ENCODE measurements at regions not wholly inside any gene's neighbourhood (a gene's known extent, or its start where the extent isn't known, plus 50 kb on each side); places are given as distances from the start of the nearest gene placed in this dataset.

DNA sequence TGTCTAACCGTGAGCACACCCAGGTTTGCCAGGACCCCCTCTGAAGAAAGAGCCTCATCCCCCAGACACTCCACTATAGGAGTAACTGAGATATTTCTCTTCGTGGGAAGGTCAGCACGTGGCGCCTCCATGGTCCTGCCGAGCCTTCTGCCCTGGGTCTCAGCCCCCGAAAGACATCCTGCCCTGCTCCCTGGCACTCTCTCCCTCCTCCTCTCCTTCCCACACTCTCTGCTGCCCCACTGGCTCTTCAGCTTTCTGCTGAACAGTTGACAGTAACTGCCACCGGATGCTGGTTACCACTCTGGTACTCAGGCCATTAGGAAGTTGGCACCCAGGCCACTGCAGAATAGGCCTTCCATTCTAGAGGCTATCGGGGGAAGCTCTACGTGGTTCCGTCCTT, 185.2 kb downstream of the UACA start:
- Histone ChIP-seq H3K4me2 (ENCODE audit: low read length) (no peak overlapping the region), H3K27ac (ENCODE audit: low read depth, low read length) (no peak overlapping the region), H3K27me3 (ENCODE audit: control insufficient read depth, low read length) (peaks cover 2% of the 10 kb centered on the region; the same call in 1 of the 2 replicates), H3K36me3 (ENCODE audit: control insufficient read depth, low read length) (no peaks in the 10 kb centered on the region), H3K79me2 (ENCODE audit: control insufficient read depth, low read length) (no peaks in the 10 kb centered on the region), H3K4me3 (ENCODE audit: low read length) (no peak overlapping the region), H3K4me1 (ENCODE audit: control insufficient read depth, low read length) (no peaks in the 10 kb centered on the region), H3K9me2 (replicated peaks; ENCODE audit: control insufficient read depth, low read length) (no peaks in the 10 kb centered on the region), H4K20me1 (ENCODE audit: control insufficient read depth, insufficient read depth, low read depth, low read length) (no peaks in the 10 kb centered on the region), H3K9me3 (ENCODE audit: control insufficient read depth, insufficient read depth, low read length) (no peaks in the 10 kb centered on the region), H3F3A (ENCODE audit: control insufficient read depth, insufficient read depth) (no peaks in the 10 kb centered on the region)
- TF ChIP-seq EZH2phosphoT487 (IDR thresholded peaks at IDR 0.05; ENCODE audit: borderline replicate concordance, low read length) = no peak
- TF ChIP-seq, protein P1, sequence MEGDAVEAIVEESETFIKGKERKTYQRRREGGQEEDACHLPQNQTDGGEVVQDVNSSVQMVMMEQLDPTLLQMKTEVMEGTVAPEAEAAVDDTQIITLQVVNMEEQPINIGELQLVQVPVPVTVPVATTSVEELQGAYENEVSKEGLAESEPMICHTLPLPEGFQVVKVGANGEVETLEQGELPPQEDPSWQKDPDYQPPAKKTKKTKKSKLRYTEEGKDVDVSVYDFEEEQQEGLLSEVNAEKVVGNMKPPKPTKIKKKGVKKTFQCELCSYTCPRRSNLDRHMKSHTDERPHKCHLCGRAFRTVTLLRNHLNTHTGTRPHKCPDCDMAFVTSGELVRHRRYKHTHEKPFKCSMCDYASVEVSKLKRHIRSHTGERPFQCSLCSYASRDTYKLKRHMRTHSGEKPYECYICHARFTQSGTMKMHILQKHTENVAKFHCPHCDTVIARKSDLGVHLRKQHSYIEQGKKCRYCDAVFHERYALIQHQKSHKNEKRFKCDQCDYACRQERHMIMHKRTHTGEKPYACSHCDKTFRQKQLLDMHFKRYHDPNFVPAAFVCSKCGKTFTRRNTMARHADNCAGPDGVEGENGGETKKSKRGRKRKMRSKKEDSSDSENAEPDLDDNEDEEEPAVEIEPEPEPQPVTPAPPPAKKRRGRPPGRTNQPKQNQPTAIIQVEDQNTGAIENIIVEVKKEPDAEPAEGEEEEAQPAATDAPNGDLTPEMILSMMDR (IDR thresholded peaks at IDR 0.05; ENCODE audit: low read depth, low read length, poor library complexity, severe bottlenecking) = no peak

DNA sequence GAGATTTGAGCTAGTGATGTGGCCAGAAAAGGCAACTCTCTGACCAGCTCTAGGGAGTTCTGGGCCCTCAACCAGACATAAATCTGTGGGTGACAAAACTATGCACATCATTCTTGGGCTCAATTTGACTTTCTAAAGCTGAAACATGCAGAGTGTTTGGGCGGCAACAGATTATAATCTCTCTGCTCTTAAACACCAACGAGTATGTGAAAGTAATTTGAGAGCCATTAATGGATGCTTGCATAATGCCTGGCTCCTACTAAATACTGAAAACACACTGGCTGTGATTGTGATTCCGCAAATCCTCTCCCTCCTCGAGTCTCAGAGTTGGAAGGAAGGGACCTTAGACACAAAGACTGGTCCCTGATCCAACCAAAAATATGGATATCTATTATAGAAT, 186.7 kb downstream of the UACA start:
- H3K9me3 ChIP-seq (ENCODE audit: control insufficient read depth, insufficient read depth, low read length) = no peaks in the 10 kb centered on the region
- H3K4me1 ChIP-seq (ENCODE audit: control insufficient read depth, low read length) = no peaks in the 10 kb centered on the region
- no peaks in the 10 kb centered on the region for H3K79me2 ChIP-seq (ENCODE audit: control insufficient read depth, low read length)
- H3K27ac ChIP-seq (ENCODE audit: low read depth, low read length) = no peak overlapping the region
- no peak for TF ChIP-seq EZH2phosphoT487 (IDR thresholded peaks at IDR 0.05; ENCODE audit: borderline replicate concordance, low read length)
- TF ChIP-seq, protein P1 (IDR thresholded peaks at IDR 0.05; ENCODE audit: low read depth, low read length, poor library complexity, severe bottlenecking) = no peak
- H3F3A ChIP-seq (ENCODE audit: control insufficient read depth, insufficient read depth) = no peaks in the 10 kb centered on the region
- no peak overlapping the region for H3K4me2 ChIP-seq (ENCODE audit: low read length)
- 0 out of 2 replicates have a peak, but pooled peaks cover 2% of the 10 kb centered on the region for H3K27me3 ChIP-seq (ENCODE audit: control insufficient read depth, low read length)
- no peak overlapping the region for H3K4me3 ChIP-seq (ENCODE audit: low read length)
- no peaks in the 10 kb centered on the region for H3K36me3 ChIP-seq (ENCODE audit: control insufficient read depth, low read length)
- no peaks in the 10 kb centered on the region for H3K9me2 ChIP-seq (replicated peaks; ENCODE audit: control insufficient read depth, low read length)
- H4K20me1 ChIP-seq (ENCODE audit: control insufficient read depth, insufficient read depth, low read depth, low read length) = no peaks in the 10 kb centered on the region

DNA sequence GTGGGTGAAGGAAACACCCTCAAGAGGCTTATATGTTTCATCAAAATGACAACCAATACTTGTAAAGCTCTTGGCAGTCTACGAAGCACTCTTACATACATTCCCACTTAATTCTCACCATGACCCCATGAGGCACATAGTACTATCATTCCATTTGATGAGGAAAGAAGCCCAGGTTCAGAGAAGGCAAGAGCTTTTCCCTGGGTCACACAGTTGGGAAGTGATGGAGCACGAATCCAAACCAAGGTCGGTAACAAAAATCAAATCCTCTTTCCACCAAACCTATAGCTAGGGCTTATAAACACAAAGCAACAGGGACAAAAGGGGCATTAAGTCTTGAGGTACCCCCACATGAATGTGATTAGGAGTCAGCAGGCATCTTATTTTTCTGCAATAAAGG, 187.1 kb downstream of the UACA start:
- H3K27me3 ChIP-seq (ENCODE audit: control insufficient read depth, low read length) = 0 out of 2 replicates have a peak, but pooled peaks cover 2% of the 10 kb centered on the region
- TF ChIP-seq EZH2phosphoT487 (IDR thresholded peaks at IDR 0.05; ENCODE audit: borderline replicate concordance, low read length) = no peak
- TF ChIP-seq, protein P1 (IDR thresholded peaks at IDR 0.05; ENCODE audit: low read depth, low read length, poor library complexity, severe bottlenecking) = no peak
- H3F3A ChIP-seq (ENCODE audit: control insufficient read depth, insufficient read depth) = no peaks in the 10 kb centered on the region
- no peaks in the 10 kb centered on the region for H3K9me2 ChIP-seq (replicated peaks; ENCODE audit: control insufficient read depth, low read length)
- H3K9me3 ChIP-seq (ENCODE audit: control insufficient read depth, insufficient read depth, low read length) = no peaks in the 10 kb centered on the region
- no peak overlapping the region for H3K4me3 ChIP-seq (ENCODE audit: low read length)
- H3K27ac ChIP-seq (ENCODE audit: low read depth, low read length) = no peak overlapping the region
- H3K4me1 ChIP-seq (ENCODE audit: control insufficient read depth, low read length) = no peaks in the 10 kb centered on the region
- H4K20me1 ChIP-seq (ENCODE audit: control insufficient read depth, insufficient read depth, low read depth, low read length) = no peaks in the 10 kb centered on the region
- H3K79me2 ChIP-seq (ENCODE audit: control insufficient read depth, low read length) = no peaks in the 10 kb centered on the region
- H3K4me2 ChIP-seq (ENCODE audit: low read length) = no peak overlapping the region
- no peaks in the 10 kb centered on the region for H3K36me3 ChIP-seq (ENCODE audit: control insufficient read depth, low read length)
